ENCODE measurements at regions not wholly inside any gene's neighbourhood (a gene's known extent, or its start where the extent isn't known, plus 50 kb on each side); places are given as distances from the start of the nearest gene placed in this dataset.

DNA sequence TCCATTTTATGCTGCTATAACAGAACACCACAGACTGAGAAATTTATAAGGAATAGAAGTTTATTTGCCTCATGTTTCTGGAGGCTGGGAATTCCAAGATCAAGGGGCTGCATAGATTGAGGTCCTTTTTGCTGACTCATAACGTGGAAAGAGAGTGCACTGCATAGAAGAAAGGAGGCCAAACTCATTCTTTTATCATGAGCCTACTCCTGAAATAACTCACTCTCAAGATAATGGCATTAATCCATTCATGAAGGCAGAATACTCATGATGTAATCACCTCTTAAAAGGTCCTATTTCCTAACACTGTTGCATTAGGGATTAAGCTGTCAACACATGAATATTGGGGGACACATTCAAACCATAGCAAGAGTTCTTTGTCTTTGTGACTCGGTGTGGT is 60.0 kb upstream of the FBXO33 start:
- TF ChIP-seq POLR2A (IDR thresholded peaks at IDR 0.05), result no peak
- TF ChIP-seq, protein P1, sequence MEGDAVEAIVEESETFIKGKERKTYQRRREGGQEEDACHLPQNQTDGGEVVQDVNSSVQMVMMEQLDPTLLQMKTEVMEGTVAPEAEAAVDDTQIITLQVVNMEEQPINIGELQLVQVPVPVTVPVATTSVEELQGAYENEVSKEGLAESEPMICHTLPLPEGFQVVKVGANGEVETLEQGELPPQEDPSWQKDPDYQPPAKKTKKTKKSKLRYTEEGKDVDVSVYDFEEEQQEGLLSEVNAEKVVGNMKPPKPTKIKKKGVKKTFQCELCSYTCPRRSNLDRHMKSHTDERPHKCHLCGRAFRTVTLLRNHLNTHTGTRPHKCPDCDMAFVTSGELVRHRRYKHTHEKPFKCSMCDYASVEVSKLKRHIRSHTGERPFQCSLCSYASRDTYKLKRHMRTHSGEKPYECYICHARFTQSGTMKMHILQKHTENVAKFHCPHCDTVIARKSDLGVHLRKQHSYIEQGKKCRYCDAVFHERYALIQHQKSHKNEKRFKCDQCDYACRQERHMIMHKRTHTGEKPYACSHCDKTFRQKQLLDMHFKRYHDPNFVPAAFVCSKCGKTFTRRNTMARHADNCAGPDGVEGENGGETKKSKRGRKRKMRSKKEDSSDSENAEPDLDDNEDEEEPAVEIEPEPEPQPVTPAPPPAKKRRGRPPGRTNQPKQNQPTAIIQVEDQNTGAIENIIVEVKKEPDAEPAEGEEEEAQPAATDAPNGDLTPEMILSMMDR (IDR thresholded peaks at IDR 0.05), result no peak
